Gastrocnemius medialis (tissue), 4 donors: ENCODE measurements at regions not wholly inside any gene's neighbourhood (a gene's known extent, or its start where the extent isn't known, plus 50 kb on each side); places are given as distances from the start of the nearest gene placed in this dataset.

ENCODE experiments used
- POLR2A ChIP-seq, 2 donors: fragments of 450-650 bp; IDR thresholded peaks; one replicate each; pipeline ENCODE4 v1.6.1; 2017; ENCODE audit warnings: antibody characterized with exemption in 2 of 2, mild to moderate bottlenecking in 2 of 2, moderate library complexity in 2 of 2
- TF ChIP-seq, protein P1 (sequence below), 5 experiments: fragments of 450-650 bp in 3 of 5; fragments of 200-600 bp in 2 of 5; sonication (generic) in 2 of 5; IDR thresholded peaks in 4 of 5; conservative IDR thresholded peaks in 1 of 5; 1 replicate in 4 of 5; 2 replicates in 1 of 5; pipeline ENCODE4 v1.5.1; 2016 to 2019; ENCODE audit warnings: antibody characterized with exemption in 5 of 5, mild to moderate bottlenecking in 3 of 5, moderate library complexity in 3 of 5

DNA sequence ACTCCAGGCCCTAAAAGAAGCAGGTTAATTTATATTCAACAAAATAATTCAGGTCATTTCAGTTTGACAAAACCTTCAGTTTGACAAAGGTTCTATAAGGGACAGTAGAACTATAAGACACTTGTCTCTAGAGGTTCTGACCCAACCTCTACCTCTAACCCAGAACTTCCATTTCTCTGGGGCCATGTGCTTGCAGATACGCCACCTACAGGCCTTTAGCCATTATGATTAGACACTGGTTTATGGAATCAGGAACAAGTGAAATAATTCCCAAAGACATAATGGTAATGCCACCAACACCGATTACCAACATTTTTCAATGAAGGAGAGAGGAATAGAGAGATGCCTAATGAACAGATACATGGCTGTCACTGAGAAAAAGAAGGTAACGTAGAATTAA is 733.9 kb downstream of the PRELID2 start:
- TF ChIP-seq, protein P1, sequence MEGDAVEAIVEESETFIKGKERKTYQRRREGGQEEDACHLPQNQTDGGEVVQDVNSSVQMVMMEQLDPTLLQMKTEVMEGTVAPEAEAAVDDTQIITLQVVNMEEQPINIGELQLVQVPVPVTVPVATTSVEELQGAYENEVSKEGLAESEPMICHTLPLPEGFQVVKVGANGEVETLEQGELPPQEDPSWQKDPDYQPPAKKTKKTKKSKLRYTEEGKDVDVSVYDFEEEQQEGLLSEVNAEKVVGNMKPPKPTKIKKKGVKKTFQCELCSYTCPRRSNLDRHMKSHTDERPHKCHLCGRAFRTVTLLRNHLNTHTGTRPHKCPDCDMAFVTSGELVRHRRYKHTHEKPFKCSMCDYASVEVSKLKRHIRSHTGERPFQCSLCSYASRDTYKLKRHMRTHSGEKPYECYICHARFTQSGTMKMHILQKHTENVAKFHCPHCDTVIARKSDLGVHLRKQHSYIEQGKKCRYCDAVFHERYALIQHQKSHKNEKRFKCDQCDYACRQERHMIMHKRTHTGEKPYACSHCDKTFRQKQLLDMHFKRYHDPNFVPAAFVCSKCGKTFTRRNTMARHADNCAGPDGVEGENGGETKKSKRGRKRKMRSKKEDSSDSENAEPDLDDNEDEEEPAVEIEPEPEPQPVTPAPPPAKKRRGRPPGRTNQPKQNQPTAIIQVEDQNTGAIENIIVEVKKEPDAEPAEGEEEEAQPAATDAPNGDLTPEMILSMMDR (IDR thresholded peaks at IDR 0.05 in 4 of 5, conservative IDR thresholded peaks at IDR 0.05 in 1 of 5): no peak
- TF ChIP-seq POLR2A (IDR thresholded peaks at IDR 0.05): no peak
